Motor neuron (in vitro differentiated cells): ENCODE measurements at regions not wholly inside any gene's neighbourhood (a gene's known extent, or its start where the extent isn't known, plus 50 kb on each side); places are given as distances from the start of the nearest gene placed in this dataset.
A peak's percentile ranks its signal among the peaks of the same experiment; 100 is the strongest.

ENCODE experiments used
- ATAC-seq, 8 experiments: fragments of 200-7000 bp; cut with Tn5 transposase; replicated peaks in 6 of 8; 2 replicates each; pipeline ENCODE4 v1.8.0; 2021; ENCODE audit warnings: mild to moderate bottlenecking in 8 of 8, moderate library complexity in 8 of 8
- H3K27ac ChIP-seq, 2 donors: fragments of 250-450 bp; sonication (Bioruptor Pico); 2 replicates each; pipeline ENCODE4 v1.9.0; 2021; ENCODE audit warnings: antibody characterized with exemption in 2 of 2, mild to moderate bottlenecking in 2 of 2, moderate library complexity in 1 of 2
- H3K4me1 ChIP-seq, 2 donors: fragments of 250-450 bp; sonication (Bioruptor Pico); replicated peaks in 1 of 2; 2 replicates each; pipeline ENCODE4 v1.6.1; 2021; ENCODE audit warnings: antibody characterized with exemption in 2 of 2, mild to moderate bottlenecking in 2 of 2, moderate library complexity in 1 of 2
- H3K4me3 ChIP-seq, 5 donors: fragments of 250-450 bp; sonication (Bioruptor Pico); 2 replicates each; pipeline ENCODE4 v1.9.0; 2021; ENCODE audit warnings: antibody characterized with exemption in 5 of 5, mild to moderate bottlenecking in 5 of 5, moderate library complexity in 4 of 5
- WGBS, 10 experiments: fragments of 450-650 bp; shearing (Covaris generic); methylation state at CpG; one replicate each; pipeline ENCODE4 v1.0.0; 2022; 5-methylcytosine and 5-hydroxymethylcytosine counted together
- in situ Hi-C, 9 experiments: fragments of 400-800 bp; cut with MboI; loops; one replicate each; pipeline ENCODE4 v1.15.0; 2021; ENCODE audit warnings: low sequenced_read_pairs in 9 of 9, low pct_unique_long_range_greater_than_20kb in 2 of 9; ENCODE audit not compliant: unreplicated experiment in 9 of 9

GRCh38 chr4:46491455-46491854 lies 101.5 kb upstream of the GABRA2 start:
- no peak overlapping the region for H3K4me3 ChIP-seq
- no peaks in the 10 kb centered on the region for H3K4me1 ChIP-seq
- in situ Hi-C loops = no loop called here
- no peak for ATAC-seq
- no CpG with 5 or more reads among the region's 2 CpGs for WGBS, 10 experiments
- H3K27ac ChIP-seq = no peak overlapping the region

GRCh38 chr4:46484881-46485280 lies 95.0 kb upstream of the GABRA2 start:
- H3K27ac ChIP-seq = no peak overlapping the region
- H3K4me1 ChIP-seq = no peaks in the 10 kb centered on the region
- in situ Hi-C loops = no loop called here
- no peak for ATAC-seq
- no peak overlapping the region for H3K4me3 ChIP-seq

DNA sequence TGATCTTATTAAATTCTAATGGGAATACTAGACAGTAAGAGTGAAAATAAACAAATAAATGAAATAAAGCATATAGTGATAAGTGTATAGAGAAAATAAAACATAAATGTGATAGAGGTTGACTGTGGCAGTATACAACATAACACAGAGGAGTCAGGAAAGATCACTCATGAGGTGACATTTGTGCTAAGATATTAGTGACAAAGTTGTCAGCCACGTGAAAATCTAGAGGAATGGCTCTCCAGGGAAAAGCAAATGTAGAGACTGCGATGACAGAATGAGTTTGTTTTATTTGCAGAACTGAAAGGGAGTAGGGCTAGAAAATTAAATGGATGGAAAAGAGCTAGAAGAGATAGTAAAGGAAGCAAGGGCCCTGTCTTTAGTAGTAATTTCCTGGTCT lies 72.8 kb upstream of the GABRA2 start:
- Histone ChIP-seq H3K4me1 (no peaks in the 10 kb centered on the region), H3K4me3 (no peak overlapping the region), H3K27ac (no peak overlapping the region)
- WGBS, 10 experiments = 11 to 63% (median 42%) methylated on average over 1 to 2 of the region's 2 CpGs
- in situ Hi-C loops = no loop called here
- peak in 5 of 8 experiments; percentile 53 to 99 (median 92) for ATAC-seq

DNA sequence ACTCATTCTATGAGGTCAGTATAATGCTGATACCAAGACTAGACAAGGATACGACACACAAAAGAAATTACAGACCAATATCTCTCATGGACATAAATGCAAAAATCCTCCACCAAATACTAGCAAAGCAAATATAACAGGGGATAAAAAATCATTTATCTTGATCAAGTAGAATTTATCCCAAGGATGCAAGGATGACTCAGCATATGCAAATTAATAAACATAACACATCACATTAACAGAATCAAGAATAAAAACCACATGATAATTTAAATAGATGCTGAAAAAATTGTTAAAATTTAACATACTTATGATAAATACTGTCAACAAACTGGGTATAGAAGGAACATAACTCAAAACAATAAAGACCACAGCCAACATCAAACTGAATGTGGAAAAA lies 69.4 kb upstream of the GABRA2 start:
- in situ Hi-C loops = no loop called here
- Histone ChIP-seq H3K4me3 (no peak overlapping the region), H3K4me1 (no peaks in the 10 kb centered on the region), H3K27ac (no peak overlapping the region)
- 11 to 100% (median 33%) methylated on average over 1 of the region's 1 CpG; no CpG with 5 or more reads in 3 of the 10 experiments for WGBS, 10 experiments
- ATAC-seq = peak in 1 of 8 experiments; percentile 42

- ATAC-seq = peak in 1 of 8 experiments; percentile 42
- WGBS, 10 experiments = 60 to 100% (median 89%) methylated on average over 1 of the region's 1 CpG; no CpG with 5 or more reads in 3 of the 10 experiments
- no peak overlapping the region for H3K4me3 ChIP-seq
- peaks cover 2 to 3% of the 10 kb centered on the region in 2 donors for H3K4me1 ChIP-seq
- H3K27ac ChIP-seq = no peak overlapping the region
- in situ Hi-C loops = no loop called here
Measured at GRCh38 chr4:46450556-46450955, 60.6 kb upstream of the GABRA2 start.

DNA sequence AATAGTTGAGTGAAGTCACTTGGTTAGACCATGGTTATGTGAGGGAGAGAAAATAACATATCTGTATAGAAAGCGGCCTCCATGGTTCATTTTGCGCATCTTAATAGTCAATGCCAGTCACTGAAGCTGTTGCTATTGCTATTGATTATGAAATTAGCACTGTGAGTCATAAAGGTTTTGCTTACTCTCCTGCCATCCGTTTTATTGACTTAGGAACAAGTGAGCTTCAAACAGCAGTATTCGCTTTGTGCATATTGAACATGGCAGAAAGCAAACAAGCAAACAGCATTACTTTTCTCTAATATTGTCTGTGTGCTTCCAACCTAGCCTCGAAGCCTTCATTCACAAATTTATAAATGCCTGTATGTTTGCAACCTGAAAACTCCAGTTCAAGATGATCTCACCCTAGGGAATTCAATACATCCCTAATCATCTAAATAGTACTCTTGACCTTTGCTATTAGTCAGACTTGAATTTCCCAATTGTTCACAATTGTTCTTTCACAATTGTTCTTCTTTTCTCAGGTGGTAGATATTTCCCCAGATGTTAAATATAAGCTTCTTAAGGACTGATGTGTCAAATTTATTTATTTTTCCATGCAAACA lies 55.9 kb upstream of the GABRA2 start:
- peaks cover 3% of the 10 kb centered on the region in 2 donors for H3K4me1 ChIP-seq
- in situ Hi-C loops = no loop called here
- no peak overlapping the region for H3K27ac ChIP-seq
- ATAC-seq = peak in 5 of 8 experiments; percentile 54 to 73 (median 65)
- 31 to 100% (median 73%) methylated on average over 1 to 5 of the region's 5 CpGs for WGBS, 10 experiments
- H3K4me3 ChIP-seq = no peak overlapping the region

DNA sequence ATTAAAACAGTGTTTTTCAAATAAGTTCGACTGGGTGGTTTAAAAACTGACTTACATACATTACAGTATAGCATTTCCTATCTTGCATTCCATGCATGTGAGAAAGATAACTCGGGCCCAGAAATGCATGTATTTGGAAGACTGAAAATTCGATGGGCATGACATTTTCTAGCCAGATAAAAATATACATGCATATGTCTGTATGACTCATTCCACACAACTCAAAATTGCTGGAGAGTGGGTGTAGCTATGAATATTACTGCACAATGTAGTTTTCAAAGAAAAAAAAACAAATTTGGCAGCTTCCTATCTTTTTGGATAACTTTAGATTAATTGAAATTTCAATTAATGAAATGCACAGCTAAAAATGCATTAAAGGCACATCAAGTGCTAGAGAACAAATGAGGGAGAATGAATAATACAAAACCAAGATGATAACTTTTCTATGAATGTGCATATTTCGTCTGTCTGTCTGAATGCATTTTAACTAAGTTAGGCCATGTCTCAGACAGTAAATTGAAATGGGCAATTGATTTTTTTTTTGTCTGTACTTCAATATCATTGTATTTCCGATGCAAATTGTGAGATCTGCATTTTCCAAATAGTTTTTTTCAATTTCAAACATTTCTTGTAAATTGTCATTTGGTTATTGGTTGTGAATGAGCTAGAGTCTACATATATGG lies 54.5 kb upstream of the GABRA2 start:
- in situ Hi-C loops = no loop called here
- peak in 4 of 8 experiments; percentile 53 to 98 (median 87) for ATAC-seq
- peaks cover 3% of the 10 kb centered on the region in 2 donors for H3K4me1 ChIP-seq
- H3K4me3 ChIP-seq = no peak overlapping the region
- no peak overlapping the region for H3K27ac ChIP-seq
- 0 to 88% (median 72%) methylated on average over 1 to 5 of the region's 5 CpGs for WGBS, 10 experiments

DNA sequence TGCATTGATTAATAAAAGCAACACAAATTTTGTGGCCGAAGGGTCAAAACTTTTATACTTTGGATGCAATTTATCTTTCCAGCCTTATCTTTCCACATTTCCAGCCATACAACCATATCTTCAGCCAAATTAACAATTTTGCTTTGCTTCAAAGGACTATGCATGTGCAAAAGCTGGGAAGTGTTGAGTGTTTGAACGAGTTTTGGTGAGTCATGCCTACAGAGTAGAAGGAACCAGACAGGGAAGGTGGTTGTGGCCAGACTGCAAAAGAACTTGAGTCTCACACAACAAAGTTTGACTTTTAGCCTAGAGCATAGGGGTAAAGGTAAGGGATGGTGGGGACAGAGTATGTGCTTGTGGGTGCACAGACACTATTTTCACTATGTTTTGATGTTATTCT lies 53.0 kb upstream of the GABRA2 start:
- ATAC-seq = peak in 2 of 8 experiments; percentile 65 to 76
- H3K27ac ChIP-seq = no peak overlapping the region
- in situ Hi-C loops = no loop called here

DNA sequence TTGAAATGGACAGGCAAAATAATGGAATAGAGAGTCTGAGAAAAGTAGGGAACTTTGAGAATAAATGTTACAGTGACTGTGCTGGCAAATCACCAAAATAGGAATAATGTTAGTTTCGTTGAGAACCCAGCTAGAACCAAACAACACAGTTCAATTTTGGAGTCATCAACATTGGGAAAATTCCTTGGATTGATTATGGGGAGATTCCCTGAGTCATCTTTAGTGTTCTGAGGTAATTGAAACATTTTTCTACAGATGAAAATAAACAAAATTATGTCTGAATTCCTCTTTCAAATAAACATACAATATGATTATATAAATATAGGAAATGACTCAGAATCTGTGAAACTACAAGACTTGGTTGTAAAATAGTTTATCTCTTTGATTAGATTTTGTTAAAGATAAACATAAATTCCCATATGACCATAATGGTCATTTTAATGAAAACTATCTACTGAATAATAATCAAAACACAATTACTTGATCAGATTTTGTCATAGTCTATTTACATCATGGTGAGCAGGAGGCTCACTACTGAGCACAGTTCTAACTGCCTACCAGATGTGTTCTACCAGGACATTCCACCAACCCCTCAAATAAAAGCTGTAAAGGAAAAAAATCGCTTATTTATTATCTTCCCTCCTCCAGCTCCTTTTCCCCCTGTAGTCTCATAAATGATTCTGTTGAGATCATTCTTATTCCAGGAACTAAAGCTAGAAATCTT lies 51.4 kb upstream of the GABRA2 start:
- WGBS, 10 experiments = 7 to 90% (median 59%) methylated on average over 1 to 2 of the region's 2 CpGs
- in situ Hi-C loops = no loop called here
- Histone ChIP-seq H3K4me1 (peaks cover 3% of the 10 kb centered on the region in 2 donors), H3K4me3 (no peak overlapping the region), H3K27ac (no peak overlapping the region)
- no peak for ATAC-seq

More for the DNA sequence above, 53.0 kb upstream of the GABRA2 start:
- Histone ChIP-seq H3K4me3 (no peak overlapping the region), H3K4me1 (peaks cover 3% of the 10 kb centered on the region in 2 donors)
- 9 to 100% (median 50%) methylated on average over 1 to 2 of the region's 2 CpGs; no CpG with 5 or more reads in 1 of the 10 experiments for WGBS, 10 experiments
